ENCODE measurements at regions not wholly inside any gene's neighbourhood (a gene's known extent, or its start where the extent isn't known, plus 50 kb on each side); places are given as distances from the start of the nearest gene placed in this dataset.
"Not testable (repeated sequence)": the region's sequence is repeated elsewhere in the genome, so short reads cannot be mapped to it uniquely, and the experiment has no call there.

GRCh38 chr15:96187341-96188305 is 142.9 kb upstream of the NR2F2 start:
- no peak for DNase-seq (ENCODE audit: low read depth in 2 of 2)

- DNase-seq (ENCODE audit: low read depth in 2 of 2): no peak
Measured at GRCh38 chr15:96197721-96198120, 132.8 kb upstream of the NR2F2 start.

- no peak for DNase-seq (ENCODE audit: low read depth in 2 of 2)
Measured at GRCh38 chr15:96199111-96199510, 131.4 kb upstream of the NR2F2 start.

- DNase-seq (ENCODE audit: low read depth in 2 of 2): no peak
Measured at GRCh38 chr15:96200357-96200967, 130.0 kb upstream of the NR2F2 start.

- no peak for DNase-seq (ENCODE audit: low read depth in 2 of 2)
Measured at GRCh38 chr15:96201696-96202095, 128.8 kb upstream of the NR2F2 start.

GRCh38 chr15:96205588-96205987 is 124.9 kb upstream of the NR2F2 start:
- DNase-seq (ENCODE audit: low read depth in 2 of 2): not testable (repeated sequence)

- no peak for DNase-seq (ENCODE audit: low read depth in 2 of 2)
Measured at GRCh38 chr15:96207377-96208006, 123.0 kb upstream of the NR2F2 start.

- no peak for DNase-seq (ENCODE audit: low read depth in 2 of 2)
Measured at GRCh38 chr15:96209285-96209735, 121.2 kb upstream of the NR2F2 start.

GRCh38 chr15:96213045-96213444 is 117.5 kb upstream of the NR2F2 start:
- no peak for DNase-seq (ENCODE audit: low read depth in 2 of 2)

GRCh38 chr15:96213896-96214295 is 116.6 kb upstream of the NR2F2 start:
- DNase-seq (ENCODE audit: low read depth in 2 of 2): no peak

GRCh38 chr15:96216481-96216880 is 114.0 kb upstream of the NR2F2 start:
- DNase-seq (ENCODE audit: low read depth in 2 of 2): not testable (repeated sequence)

GRCh38 chr15:96217983-96218382 is 112.5 kb upstream of the NR2F2 start:
- DNase-seq (ENCODE audit: low read depth in 2 of 2): no peak

GRCh38 chr15:96218623-96219455 is 111.7 kb upstream of the NR2F2 start:
- no peak for DNase-seq (ENCODE audit: low read depth in 2 of 2)

- no peak for DNase-seq (ENCODE audit: low read depth in 2 of 2)
Measured at GRCh38 chr15:96219681-96220080, 110.8 kb upstream of the NR2F2 start.

GRCh38 chr15:96220657-96221056 is 109.8 kb upstream of the NR2F2 start:
- no peak for DNase-seq (ENCODE audit: low read depth in 2 of 2)

- no peak for DNase-seq (ENCODE audit: low read depth in 2 of 2)
Measured at GRCh38 chr15:96222981-96223380, 107.5 kb upstream of the NR2F2 start.

GRCh38 chr15:96223939-96224338 is 106.6 kb upstream of the NR2F2 start:
- DNase-seq (ENCODE audit: low read depth in 2 of 2): no peak

- DNase-seq (ENCODE audit: low read depth in 2 of 2): no peak
Measured at GRCh38 chr15:96225642-96226259, 104.7 kb upstream of the NR2F2 start.

- peak in 1 of 2 donors; percentile 56 for DNase-seq (ENCODE audit: low read depth in 2 of 2)
Measured at GRCh38 chr15:96230526-96231181, 99.8 kb upstream of the NR2F2 start.

- no peak for DNase-seq (ENCODE audit: low read depth in 2 of 2)
Measured at GRCh38 chr15:96232335-96232734, 98.2 kb upstream of the NR2F2 start.

Measured in dermis microvascular lymphatic vessel endothelial cell (primary cell).